Right lobe of liver (tissue), 6 donors: ENCODE measurements at regions not wholly inside any gene's neighbourhood (a gene's known extent, or its start where the extent isn't known, plus 50 kb on each side); places are given as distances from the start of the nearest gene placed in this dataset.

ENCODE experiments used
- ATAC-seq, 4 donors: fragments of 200-7000 bp; cut with Tn5 transposase; one replicate each; pipeline ENCODE4 v1.9.1; 2020; ENCODE audit warnings: mild to moderate bottlenecking in 4 of 4, moderate library complexity in 4 of 4
- DNase-seq, 3 donors: peaks; one replicate each; pipeline ENCODE4 v3.0.0-alpha.2; 2020
- H3K27ac ChIP-seq, 3 donors: fragments of 200-600 bp; one replicate each; pipeline ENCODE4 v1.8.0; 2022
- H3K27me3 ChIP-seq, 2 donors: fragments of 200-600 bp; one replicate each; pipeline ENCODE4 v1.8.0; 2022
- H3K36me3 ChIP-seq, 4 donors: fragments of 200-600 bp; sonication (generic) in 1 of 4; one replicate each; pipeline versions ENCODE4 v1.5.1 to v1.8.0; 2017 to 2022; ENCODE audit warnings: control low read depth in 1 of 4
- H3K4me1 ChIP-seq, 4 donors: fragments of 200-600 bp; sonication (generic) in 1 of 4; one replicate each; pipeline versions ENCODE4 v1.5.1 to v1.8.0; 2017 to 2022; ENCODE audit warnings: control low read depth in 1 of 4
- H3K4me3 ChIP-seq, 3 donors: fragments of 200-600 bp; one replicate each; pipeline ENCODE4 v1.8.0; 2022
- H3K9me3 ChIP-seq, 4 donors: fragments of 200-600 bp; sonication (generic) in 1 of 4; one replicate each; pipeline versions ENCODE4 v1.5.1 to v1.8.0; 2017 to 2022; ENCODE audit warnings: control low read depth in 1 of 4
- CTCF ChIP-seq, 4 donors: fragments of 200-600 bp in 3 of 4; fragments of 450-650 bp in 1 of 4; IDR thresholded peaks; one replicate each; pipeline versions ENCODE4 v1.5.1 to v1.8.0; 2016 to 2022; ENCODE audit warnings: antibody characterized with exemption in 4 of 4, mild to moderate bottlenecking in 2 of 4
- POLR2A ChIP-seq: fragments of 450-650 bp; IDR thresholded peaks from one replicate; pipeline ENCODE4 v1.6.1; 2017; ENCODE audit warnings: antibody characterized with exemption, mild to moderate bottlenecking
- WGBS: methylation state at CpG from one replicate; pipeline ENCODE4 v1.1.6; 2018; ENCODE audit warnings: low coverage, low lambda C conversion rate; ENCODE audit not compliant: insufficient coverage; ENCODE audit errors: missing lambda C conversion rate; 5-methylcytosine and 5-hydroxymethylcytosine counted together
- intact Hi-C, 2 donors: fragments of 100-400 bp; cut with DNase I; formaldehyde crosslinking; loops; one replicate each; pipeline versions ENCODE4 v1.11.2 to v1.14.1; 2022
- donor health status: DM: no; HTN: yes; CAD: no.
- donor health status: DM: no; HTN: no; CAD: no.
- donor health status: DM: no; HTN: no; CAD: no.
- donor health status: DM: no; HTN: yes; CAD: no.
- donor health status: DM: no; HTN: yes; CAD: no.

GRCh38 chr6:159483259-159483658, 209.8 kb downstream of the SOD2 start:
- TF ChIP-seq CTCF (IDR thresholded peaks at IDR 0.05): no peak
- TF ChIP-seq POLR2A: no peak
- Histone ChIP-seq H3K27me3 (no peaks in the 10 kb centered on the region), H3K4me1 (no peaks in the 10 kb centered on the region), H3K36me3 (no peaks in the 10 kb centered on the region), H3K4me3 (no peak overlapping the region), H3K27ac (no peak overlapping the region), H3K9me3 (no peaks in the 10 kb centered on the region)
- intact Hi-C loops: no loop called here
- no peak for DNase-seq
- WGBS: 39% methylated on average over 3 of the region's 3 CpGs
- no peak for ATAC-seq

- no peak for DNase-seq
- TF ChIP-seq POLR2A (no peak), CTCF (IDR thresholded peaks at IDR 0.05) (no peak)
- Histone ChIP-seq H3K27me3 (no peaks in the 10 kb centered on the region), H3K36me3 (no peaks in the 10 kb centered on the region), H3K27ac (no peak overlapping the region), H3K9me3 (no peaks in the 10 kb centered on the region), H3K4me1 (no peaks in the 10 kb centered on the region), H3K4me3 (no peak overlapping the region)
- ATAC-seq: no peak
- intact Hi-C loops: no loop called here
- 67% methylated on average over 1 of the region's 1 CpG for WGBS
Measured at GRCh38 chr6:159481897-159482296, 211.1 kb downstream of the SOD2 start.

- no peaks in the 10 kb centered on the region for H3K27me3 ChIP-seq
- H3K4me3 ChIP-seq: no peak overlapping the region
- H3K9me3 ChIP-seq: no peaks in the 10 kb centered on the region
- no peak overlapping the region for H3K27ac ChIP-seq
- TF ChIP-seq CTCF (IDR thresholded peaks at IDR 0.05) (no peak), POLR2A (no peak)
- H3K36me3 ChIP-seq: no peaks in the 10 kb centered on the region
- no peak for DNase-seq
- intact Hi-C loops: no loop called here
- 75% methylated on average over 5 of the region's 8 CpGs for WGBS
- H3K4me1 ChIP-seq: no peaks in the 10 kb centered on the region
- no peak for ATAC-seq
Measured at GRCh38 chr6:159480471-159480870, 212.6 kb downstream of the SOD2 start.

GRCh38 chr6:159479146-159479545, 213.9 kb downstream of the SOD2 start:
- Histone ChIP-seq H3K27me3 (no peaks in the 10 kb centered on the region), H3K4me1 (no peaks in the 10 kb centered on the region), H3K9me3 (no peaks in the 10 kb centered on the region), H3K27ac (no peak overlapping the region), H3K36me3 (no peaks in the 10 kb centered on the region), H3K4me3 (no peak overlapping the region)
- ATAC-seq (no peak), DNase-seq (no peak)
- TF ChIP-seq CTCF (IDR thresholded peaks at IDR 0.05): no peak
- TF ChIP-seq POLR2A: no peak
- intact Hi-C loops: no loop called here
